GM19023 (cell line): ENCODE measurements at regions not wholly inside any gene's neighbourhood (a gene's known extent, or its start where the extent isn't known, plus 50 kb on each side); places are given as distances from the start of the nearest gene placed in this dataset.
"Not testable (repeated sequence)": the region's sequence is repeated elsewhere in the genome, so short reads cannot be mapped to it uniquely, and the experiment has no call there.

ENCODE experiments used
- ATAC-seq: cut with Tn5 transposase; IDR thresholded peaks from one replicate; pipeline ENCODE4 v1.9.1; 2021; ENCODE audit warnings: mild to moderate bottlenecking, moderate library complexity; ENCODE audit not compliant: unreplicated experiment

- no peak for ATAC-seq
Observed at GRCh38 chr13:21875116-21875515, 204.2 kb downstream of the FGF9 start.

GRCh38 chr13:21879263-21879914 lies 208.5 kb downstream of the FGF9 start:
- no peak for ATAC-seq

- no peak for ATAC-seq
Observed at GRCh38 chr13:21882766-21883165, 211.9 kb downstream of the FGF9 start.

- ATAC-seq: no peak
Observed at GRCh38 chr13:21883713-21884112, 212.8 kb downstream of the FGF9 start.

- no peak for ATAC-seq
Observed at GRCh38 chr13:21884299-21884909, 213.5 kb downstream of the FGF9 start.

GRCh38 chr13:21884965-21885567 lies 214.2 kb downstream of the FGF9 start:
- no peak for ATAC-seq

- ATAC-seq: no peak
Observed at GRCh38 chr13:21885714-21886224, 214.9 kb downstream of the FGF9 start.

GRCh38 chr13:21889651-21890050 lies 218.8 kb downstream of the FGF9 start:
- ATAC-seq: no peak

- ATAC-seq: not testable (repeated sequence)
Observed at GRCh38 chr13:21890220-21890619, 219.3 kb downstream of the FGF9 start.

- no peak for ATAC-seq
Observed at GRCh38 chr13:21894091-21894490, 223.2 kb downstream of the FGF9 start.

GRCh38 chr13:21894703-21895699 lies 224.1 kb downstream of the FGF9 start:
- no peak for ATAC-seq

- no peak for ATAC-seq
Observed at GRCh38 chr13:21895779-21896178, 224.9 kb downstream of the FGF9 start.

- no peak for ATAC-seq
Observed at GRCh38 chr13:21897161-21897560, 226.3 kb downstream of the FGF9 start.

- no peak for ATAC-seq
Observed at GRCh38 chr13:21898459-21898858, 227.6 kb downstream of the FGF9 start.

GRCh38 chr13:21898945-21899344 lies 228.1 kb downstream of the FGF9 start:
- no peak for ATAC-seq

- ATAC-seq: no peak
Observed at GRCh38 chr13:21901336-21901735, 230.5 kb downstream of the FGF9 start.

GRCh38 chr13:21901811-21902708 lies 231.2 kb downstream of the FGF9 start:
- no peak for ATAC-seq

- ATAC-seq: no peak
Observed at GRCh38 chr13:21902709-21903098, 231.8 kb downstream of the FGF9 start.

- ATAC-seq: no peak
Observed at GRCh38 chr13:21905486-21905885, 234.6 kb downstream of the FGF9 start.

- no peak for ATAC-seq
Observed at GRCh38 chr13:21909331-21909730, 238.5 kb downstream of the FGF9 start.
